HT1080 (cell line): ENCODE measurements at regions not wholly inside any gene's neighbourhood (a gene's known extent, or its start where the extent isn't known, plus 50 kb on each side); places are given as distances from the start of the nearest gene placed in this dataset.

Experiments used
- DNase-seq: peaks from one replicate; pipeline ENCODE4 v3.0.0-alpha.2; 2015; ENCODE audit warnings: low read depth

DNA sequence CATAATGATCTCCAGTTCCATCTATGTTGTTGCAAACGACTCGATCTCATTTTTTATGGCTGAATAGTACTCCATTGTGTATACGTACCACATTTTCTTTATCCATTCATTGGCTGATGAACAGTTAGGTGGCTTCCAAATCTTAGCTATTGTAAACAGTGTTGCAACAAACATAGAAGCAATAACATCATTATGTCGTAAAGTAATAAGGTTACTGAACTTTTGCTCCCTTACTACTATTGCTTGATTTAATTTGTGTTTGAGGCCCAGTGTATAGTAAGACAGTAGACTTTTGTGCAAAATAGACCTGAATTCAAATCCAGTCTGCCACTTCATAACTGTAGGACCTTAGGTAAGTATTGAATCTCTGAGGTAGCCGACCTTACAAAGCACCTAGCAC, 200.1 kb upstream of the CELF2 start:
- no peak for DNase-seq

DNA sequence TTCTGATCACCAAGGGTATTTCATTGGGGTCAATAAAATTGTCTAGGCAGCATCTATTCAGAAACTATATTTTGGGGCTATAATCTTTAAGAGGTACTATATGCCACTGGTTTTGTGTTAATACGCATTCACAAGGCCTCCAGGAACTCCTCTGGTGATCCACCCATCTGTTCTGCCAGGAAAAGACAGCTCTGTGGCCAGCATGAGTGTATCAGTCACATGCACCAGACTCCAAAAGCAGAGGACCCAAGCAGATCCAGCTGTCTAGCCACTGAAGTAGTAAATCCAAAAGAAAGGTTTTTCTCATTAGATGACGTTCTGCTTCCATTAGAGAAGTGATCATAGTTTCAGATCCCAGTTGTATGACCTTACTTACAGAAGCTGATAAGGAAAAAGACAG, 199.6 kb upstream of the CELF2 start:
- no peak for DNase-seq

DNA sequence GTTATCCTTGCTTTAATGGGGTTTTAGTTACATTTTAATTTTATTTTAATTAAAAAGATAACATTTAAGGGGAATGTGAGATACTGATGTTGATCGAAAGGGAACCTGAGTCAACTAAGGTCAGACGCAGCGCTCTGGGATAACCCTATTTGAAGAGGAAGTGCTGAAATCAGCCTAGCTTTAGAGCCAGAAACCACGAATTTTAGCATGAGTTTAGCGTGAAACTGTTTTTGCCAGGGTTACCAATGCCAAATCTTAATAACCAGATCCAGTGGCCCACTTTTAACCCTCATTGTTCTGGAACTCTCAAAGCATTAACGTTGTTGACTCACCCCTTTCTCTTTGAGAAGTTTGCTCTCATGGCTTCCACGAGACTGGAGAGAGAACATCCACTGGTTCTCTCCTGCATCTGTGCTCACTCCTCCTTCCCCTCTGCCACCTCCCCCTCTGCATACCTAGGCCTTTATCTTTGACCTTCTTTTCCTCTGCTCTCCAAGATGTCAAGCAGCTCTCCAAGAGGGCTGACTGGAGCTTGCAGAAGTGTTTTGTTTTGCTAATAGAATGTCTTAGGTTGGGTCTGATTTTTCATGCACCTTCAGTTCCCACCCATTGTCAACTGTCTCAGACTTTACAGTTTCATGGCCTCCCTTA, 198.3 kb upstream of the CELF2 start:
- no peak for DNase-seq

DNA sequence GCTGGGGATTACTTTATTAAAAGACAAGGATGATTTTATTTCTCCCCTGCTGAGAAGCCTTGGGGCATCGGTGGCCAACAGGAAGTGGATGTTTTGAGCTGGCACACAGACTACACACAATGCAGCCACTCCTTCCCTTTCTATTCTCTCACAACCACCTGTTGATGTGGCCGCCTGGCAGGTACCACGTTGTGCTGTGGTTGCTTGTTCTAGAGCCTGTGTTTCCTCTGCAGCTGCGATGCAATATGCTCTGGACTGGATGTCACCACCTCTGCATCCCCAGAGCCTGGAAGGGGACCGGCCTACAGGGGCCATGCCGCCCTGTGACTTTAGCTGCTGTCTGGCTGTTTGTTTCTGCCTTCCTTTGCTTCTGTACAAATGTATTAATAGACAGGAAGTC, 195.7 kb upstream of the CELF2 start:
- no peak for DNase-seq

DNA sequence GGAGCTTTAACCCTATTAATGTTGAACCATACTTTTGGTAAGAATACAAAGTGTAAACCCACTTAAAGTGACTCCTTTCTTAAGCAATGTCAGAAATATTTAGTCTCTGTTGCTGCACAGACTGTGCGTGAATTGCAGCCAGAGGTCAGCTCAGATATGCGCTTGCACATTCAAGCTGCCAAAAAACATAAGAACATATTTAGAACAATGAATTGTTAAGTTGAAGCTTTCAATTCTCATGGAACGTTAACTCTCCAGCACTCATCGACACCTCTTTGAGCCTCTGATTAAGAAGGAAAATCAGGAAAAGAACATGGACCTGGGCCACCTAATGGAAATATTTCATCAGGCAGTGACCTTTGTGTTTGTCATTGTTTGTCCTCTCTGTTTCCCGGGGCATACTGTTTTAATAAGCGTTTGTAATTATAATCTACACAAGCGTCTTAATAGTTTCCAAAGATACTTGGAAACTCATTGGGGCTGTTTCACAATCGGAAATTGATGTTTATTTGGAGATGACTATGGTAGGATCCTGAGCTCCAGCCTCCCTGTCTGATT, 193.0 kb upstream of the CELF2 start:
- DNase-seq: no peak

DNA sequence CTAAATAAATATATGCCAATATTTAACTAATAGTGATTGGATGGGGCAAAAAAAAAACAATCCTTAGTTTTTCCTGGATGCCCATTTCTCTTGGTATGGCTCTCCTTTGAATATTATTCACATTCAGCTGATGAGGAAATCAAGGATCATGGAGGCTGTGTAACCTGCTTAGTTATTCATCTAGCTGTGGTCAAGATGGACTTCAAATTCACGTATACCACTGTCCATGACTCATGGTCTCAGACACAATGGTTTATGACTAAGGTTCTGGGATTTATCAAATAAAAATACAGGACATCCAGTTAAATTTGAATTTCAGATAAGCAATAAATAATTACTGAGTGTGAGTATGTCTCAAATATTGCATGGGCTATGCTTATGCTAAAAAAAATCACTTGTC, 191.5 kb upstream of the CELF2 start:
- DNase-seq: peak; percentile 46

DNA sequence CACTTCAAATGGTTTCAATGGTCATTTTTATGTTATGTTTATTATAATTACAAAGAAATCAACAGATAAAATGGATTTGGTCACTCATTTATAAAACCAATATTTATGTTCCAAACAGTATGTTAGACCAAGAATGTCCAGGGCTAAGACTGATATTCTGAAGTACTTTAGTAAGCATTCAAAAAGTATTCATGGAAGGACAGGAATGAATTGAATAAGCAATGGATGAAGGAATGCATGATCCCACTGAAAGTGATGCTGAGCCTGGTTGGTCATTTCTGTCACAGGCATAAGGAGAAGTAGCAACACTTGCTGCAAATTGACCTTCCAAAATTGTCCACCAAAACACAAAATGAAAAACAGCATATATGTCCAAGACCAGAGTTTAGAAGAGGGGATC, 189.0 kb upstream of the CELF2 start:
- DNase-seq: no peak

DNA sequence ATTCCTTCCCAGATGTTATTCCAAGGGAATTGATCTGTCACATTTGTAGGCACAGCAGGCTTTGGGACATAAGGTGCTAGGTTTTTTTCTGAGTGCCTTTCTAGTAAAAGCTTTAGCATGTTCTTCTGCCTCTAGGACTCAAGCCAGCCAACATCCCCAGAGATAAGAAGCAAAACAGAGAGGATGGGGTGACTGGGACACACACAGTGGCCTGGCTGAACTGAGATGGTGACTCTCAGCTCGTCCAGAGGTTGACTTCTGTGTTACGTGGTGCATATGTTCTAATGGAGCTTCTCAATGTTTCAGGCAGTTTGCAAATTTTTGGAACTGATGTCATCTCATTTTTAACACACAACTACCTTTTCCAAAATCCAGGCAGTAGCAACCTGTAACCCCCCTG, 188.1 kb upstream of the CELF2 start:
- no peak for DNase-seq

DNA sequence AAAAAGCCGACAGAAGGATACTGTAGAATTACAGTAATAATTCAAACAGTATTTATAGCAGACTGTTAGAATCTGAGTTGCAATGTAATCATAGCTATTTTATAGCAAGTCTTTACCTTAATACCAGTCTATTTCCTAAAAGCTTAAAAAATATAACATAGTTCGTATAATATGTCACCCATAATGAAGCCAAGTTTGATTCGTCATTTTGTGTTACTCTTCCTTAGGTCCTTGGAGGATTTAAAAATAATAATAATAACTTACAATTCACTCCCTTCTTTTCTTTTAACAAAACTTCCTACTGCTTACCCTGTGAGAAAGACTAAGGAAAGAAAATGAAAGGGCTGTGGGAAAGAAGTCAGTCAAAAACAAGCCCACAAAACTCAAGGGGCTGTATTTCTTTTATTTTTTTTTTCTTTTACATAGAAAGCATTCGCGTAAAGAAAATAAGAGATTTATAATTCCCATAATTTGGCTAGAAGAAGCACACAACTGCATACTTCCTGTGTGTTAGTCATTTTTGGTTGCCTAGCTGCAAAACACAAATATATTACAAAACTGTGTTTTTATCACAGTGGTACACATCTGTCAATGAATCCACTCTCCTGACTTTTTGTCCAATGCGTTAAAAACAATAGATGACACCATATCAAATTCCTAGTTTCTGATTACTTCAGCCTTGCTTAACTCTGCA, 187.2 kb upstream of the CELF2 start:
- DNase-seq: peak; percentile 47

DNA sequence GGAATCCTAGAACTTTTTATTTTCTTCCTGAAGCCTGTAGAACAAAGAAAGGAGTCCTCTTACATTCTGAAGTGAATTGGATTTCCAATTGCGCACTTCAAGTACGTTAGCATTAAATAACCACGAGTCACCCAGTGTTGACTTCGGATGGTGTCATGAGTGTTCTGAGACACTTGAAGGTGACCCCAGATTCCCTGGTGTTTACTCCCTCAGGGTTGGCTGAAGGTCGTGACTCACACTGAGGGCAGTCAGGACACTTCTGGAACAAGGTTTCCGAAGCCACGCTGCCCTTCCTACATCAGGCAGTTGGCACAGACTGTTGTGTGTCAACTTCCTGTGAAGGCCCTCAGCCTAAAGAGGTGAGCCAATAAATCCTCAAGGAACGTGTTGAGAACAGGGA, 186.6 kb upstream of the CELF2 start:
- DNase-seq: peak; percentile 70

DNA sequence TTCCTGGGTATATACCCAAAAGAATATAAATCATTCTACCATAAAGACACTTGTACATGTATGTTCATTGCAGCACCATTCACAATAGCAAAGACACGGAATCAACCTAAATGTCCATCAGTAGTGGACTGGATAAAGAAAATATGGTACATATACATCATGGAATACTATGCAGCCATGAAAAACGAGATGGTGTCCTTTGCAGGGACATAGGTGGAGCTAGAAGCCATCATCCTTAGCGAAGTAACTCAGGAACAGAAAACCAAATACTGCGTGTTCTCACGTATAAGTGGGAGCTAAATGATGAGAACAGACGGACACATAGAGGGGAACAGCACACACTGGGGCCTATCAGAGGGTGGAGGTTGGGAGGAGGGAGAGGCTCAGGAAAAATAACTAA, 183.7 kb upstream of the CELF2 start:
- no peak for DNase-seq

DNA sequence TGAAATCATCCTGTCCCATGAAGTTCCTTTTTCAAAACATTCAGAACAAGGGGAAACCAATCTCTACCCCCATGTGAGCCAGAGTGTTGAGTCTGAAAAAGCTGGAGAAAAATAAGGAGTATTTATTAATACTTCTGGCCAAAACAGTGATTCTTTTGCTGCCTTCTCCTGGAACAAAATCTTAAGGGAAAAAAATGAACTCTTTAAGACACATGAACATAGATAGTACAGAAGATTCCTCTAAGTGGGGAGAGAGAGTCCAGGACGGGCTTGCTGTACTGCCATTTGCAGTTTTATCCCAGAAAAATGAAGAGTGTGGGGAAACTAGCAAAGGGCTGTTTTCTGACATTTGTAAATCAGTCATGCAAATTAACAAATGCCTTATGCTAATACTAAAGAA, 173.4 kb upstream of the CELF2 start:
- no peak for DNase-seq

DNA sequence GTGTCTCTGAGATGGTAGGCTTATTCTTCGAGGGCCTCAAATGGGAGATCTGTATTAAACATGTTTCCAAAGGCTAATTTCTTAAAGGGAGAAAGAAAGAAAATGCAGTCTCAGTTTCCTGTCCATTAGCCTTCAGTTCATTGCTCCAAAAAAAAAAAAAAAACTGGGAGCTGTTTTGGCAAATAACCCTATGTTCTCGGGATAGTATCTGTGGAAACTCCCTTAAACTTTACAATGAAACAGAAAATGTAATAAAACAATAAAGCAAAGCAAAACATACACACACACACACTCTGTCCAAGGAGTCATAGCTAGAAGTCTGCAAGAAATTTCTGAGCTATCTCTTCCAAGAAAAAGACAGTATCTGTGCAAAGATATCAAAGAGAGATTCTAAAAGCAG, 172.5 kb upstream of the CELF2 start:
- no peak for DNase-seq

DNA sequence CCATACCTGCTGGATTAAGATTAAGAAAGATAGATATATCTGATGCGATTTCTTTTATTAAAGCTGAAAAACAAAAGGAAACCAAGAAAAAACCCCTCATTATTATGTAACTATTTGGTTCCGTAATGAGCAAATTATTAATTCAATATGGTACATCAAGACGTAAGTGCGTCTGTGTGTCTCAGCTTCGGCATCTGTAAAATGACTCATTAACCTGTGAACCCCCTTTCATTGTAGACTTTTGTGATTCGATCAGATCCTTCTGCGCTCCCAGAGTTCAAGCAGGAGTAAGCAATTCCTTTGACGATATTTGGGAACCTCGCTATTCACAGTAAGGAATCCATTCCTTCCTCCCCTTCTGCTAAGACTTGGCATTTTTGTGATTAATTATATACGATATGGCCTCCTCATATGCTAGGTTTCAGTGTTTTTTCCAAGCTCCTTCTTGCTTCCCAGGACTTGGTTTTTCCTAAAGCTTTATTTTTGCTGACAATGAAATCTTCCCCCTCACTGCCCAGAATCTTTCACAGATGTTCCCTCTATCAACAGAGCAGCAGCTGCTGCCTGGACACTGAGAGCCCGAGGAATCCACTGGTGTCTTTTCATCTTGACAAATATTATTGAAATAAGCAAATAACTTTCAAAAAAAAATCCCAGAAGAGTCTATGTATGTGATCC, 171.7 kb upstream of the CELF2 start:
- DNase-seq: no peak

DNA sequence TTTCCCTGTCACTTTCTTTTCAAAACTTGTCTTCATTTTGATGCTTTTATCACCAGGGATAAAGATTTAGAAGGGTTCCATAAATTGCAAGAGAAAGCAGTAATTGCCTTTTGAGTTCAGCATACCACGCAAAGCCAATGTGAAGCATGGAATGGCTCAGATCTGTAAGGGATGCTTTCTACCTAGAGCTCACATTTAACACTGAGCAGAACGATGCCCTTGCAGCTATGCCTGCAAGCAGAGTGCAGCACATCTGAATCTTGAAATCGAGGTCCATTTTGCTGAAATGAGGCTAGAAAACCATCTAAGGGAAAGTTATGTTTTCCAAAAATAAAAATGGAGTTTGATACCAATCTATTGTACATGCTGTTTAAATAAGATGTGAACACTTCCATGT, 171.2 kb upstream of the CELF2 start:
- DNase-seq: no peak

DNA sequence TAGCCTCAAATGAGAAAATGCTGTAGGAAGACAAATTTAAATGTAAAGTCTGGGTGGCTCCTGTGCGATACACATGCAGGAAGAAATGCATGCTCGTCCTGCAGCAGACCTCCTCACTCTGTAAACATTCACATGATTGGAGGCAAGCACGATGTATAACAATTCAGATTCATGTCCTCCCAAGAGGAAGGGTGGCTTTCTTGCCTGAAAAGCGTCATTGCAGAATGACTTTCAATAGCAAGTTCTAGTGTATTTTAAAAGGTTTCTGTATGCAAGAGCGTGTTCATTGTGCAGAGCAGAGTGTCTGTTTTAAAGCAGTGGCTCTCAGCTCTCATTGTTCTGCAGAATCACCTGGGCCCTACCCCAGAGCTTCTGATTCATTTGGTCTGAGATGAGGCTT, 170.3 kb upstream of the CELF2 start:
- no peak for DNase-seq

DNA sequence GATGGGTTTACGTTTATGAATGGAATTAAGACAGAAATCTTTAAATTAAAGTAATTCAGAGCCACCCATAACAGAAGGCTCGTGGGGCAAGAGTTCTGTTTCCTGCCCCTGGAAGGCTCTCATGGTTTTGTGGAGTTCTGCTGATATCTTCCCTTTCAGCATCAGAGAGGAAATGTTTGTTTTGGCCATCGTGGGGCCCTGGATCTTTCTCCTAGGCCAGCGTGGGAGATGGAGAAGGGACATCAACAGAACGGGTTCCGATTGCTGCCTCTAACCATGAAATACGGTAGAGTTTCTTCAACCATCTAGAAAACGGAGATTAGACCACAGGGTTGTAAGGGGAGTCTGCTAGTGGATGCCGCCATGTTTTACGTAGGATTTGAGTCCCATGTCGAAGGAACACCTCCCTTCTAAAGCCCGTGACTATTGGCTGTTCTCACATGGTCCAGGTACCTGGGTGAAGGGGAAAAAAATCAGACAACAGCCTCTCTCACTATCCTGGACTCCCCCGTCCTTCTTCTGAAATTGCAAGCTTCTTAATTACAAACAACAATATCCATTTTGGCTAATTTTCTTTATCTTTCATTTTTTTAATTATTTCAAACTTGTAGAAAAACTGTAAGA, 169.1 kb upstream of the CELF2 start:
- no peak for DNase-seq

DNA sequence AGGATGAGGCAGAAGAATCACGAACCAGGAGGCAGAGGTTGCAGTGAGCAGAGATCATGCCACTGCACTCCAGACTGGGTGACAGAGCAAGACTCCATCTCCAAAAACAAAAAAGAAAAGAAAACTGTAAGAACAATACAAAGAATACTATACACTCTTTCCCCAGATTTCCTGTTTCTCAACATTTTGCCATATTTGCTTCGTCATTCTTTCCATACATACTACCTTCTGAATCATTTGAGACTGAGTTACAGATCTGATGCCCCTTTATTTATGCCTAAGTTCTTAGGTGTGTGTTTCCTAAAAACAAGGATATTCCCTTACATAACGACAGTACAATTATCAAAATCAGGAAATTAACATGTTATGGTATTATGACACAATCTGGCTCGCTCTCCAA, 168.4 kb upstream of the CELF2 start:
- DNase-seq: peak; percentile 4

DNA sequence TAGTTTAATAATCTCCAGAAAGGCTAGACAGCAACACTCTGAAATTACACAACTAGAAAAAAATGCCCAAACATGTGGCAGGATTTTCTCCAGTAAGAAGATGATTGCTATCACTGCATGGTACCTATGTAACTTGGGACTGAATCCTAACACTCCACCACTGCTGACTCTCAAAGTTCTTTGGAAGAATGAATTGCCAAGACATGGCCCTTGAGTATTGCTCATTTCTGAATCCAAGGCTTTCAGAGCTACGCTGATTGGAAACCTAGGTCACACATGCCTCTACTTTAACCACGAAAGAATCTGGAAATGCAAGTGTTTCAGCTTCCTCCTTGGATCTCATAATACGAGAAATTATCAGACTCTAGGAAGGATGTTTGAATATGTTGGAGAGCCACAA, 167.5 kb upstream of the CELF2 start:
- no peak for DNase-seq

DNA sequence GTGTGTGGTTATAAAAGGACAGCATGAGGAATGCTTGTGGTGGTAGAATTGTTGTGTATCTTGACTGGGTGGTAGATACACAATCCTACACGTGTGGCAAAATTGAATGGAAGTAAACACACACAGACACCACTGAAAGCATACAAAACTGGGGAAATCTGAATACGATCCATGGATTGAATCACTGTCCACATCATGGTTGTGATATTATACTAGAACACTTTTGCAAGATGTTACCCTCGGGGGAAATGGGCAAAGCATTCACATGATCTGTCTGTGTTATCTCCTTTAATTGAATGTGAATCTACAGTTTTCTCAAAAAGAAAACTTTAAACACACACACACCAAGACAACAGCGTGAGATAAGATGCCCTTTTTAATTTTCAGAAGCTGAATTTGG, 165.2 kb upstream of the CELF2 start:
- DNase-seq: no peak

DNA sequence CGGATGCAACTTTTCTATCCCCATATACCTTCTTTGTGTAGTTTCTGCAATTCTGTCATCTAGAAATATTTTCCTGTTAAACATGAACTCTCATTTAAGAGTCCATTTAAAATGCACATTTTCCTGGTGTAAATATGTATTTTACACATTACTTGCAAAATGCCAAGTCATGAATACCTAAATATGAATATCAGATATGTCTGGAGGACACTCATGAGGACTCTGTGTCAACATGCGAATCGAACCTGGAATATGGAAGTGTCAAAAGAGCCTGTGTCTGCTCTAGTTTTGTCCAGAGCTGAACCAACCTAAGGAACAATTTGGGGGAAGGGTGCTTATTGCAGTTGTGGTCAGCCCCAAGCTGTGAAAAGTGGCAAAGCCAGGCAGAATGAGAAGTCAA, 163.7 kb upstream of the CELF2 start:
- DNase-seq: no peak

DNA sequence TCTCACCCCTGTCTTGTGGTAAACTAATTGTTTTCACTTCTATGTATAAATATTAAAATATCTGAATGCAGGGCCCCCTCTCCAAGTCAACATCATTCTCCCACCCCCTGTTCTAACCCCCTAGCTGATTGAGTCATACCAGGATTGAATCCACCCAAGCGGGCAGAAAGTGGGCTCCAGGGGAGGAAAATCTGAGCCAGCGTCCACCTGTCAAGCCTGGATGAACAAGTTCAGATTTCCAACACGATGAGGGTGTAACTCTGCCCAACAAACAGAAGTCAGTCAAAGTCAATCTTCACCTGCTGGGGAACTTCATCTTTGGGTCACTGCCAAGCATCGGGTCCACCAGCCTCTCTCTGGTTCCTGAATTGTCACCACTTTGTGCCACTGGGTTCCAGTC, 162.9 kb upstream of the CELF2 start:
- DNase-seq: no peak
